ENCODE measurements at regions not wholly inside any gene's neighbourhood (a gene's known extent, or its start where the extent isn't known, plus 50 kb on each side); places are given as distances from the start of the nearest gene placed in this dataset.

- WGBS, 2 experiments (ENCODE audit: extremely low coverage in 1 of 2, insufficient coverage in 1 of 2, insufficient read length in 1 of 2, insufficient replicate concordance in 2 of 2, low coverage in 1 of 2, low lambda C conversion rate in 2 of 2, missing lambda C conversion rate in 1 of 2): 90% methylated on average over 5 of the region's 5 CpGs; no CpG with 5 or more reads in 1 of the 2 experiments
- CTCF ChIA-PET (ENCODE audit: partially characterized antibody): no interaction called here
- DNase-seq (ENCODE audit: low read depth in 1 of 2, low spot score in 2 of 2): no peak
Observed at GRCh38 chr1:60213253-60213652, 139.7 kb upstream of the C1orf87 start.

More at GRCh38 chr1:60213253-60213652, 139.7 kb upstream of the C1orf87 start:
- no peak overlapping the region for H3K4me2 ChIP-seq (ENCODE audit: insufficient read depth in 1 of 2, low read depth in 2 of 2, low read length in 2 of 2)
- POLR2A ChIA-PET (ENCODE audit: partially characterized antibody): interaction anchor here (1.6 kb wide), 1 partner anchor 8 kb away, joined by 3 read pairs; no protein-coding TSS in a partner anchor
- no peak overlapping the region for H2AFZ ChIP-seq (ENCODE audit: low read length)
- H3K79me2 ChIP-seq (ENCODE audit: control insufficient read depth in 1 of 2, insufficient read depth in 2 of 2, low read length in 2 of 2): no peaks in the 10 kb centered on the region
- H4K91ac ChIP-seq (replicated peaks; ENCODE audit: insufficient read length, low read length): no peak overlapping the region
- no peak overlapping the region for H3K4ac ChIP-seq (replicated peaks; ENCODE audit: insufficient read length, low read depth, low read length)
- no peak overlapping the region for H3K9ac ChIP-seq (replicated peaks in 1 of 4; ENCODE audit: extremely low read depth in 1 of 4, low read depth in 3 of 4, low read length in 3 of 4)
- H4K5ac ChIP-seq (ENCODE audit: insufficient read length, low read depth, low read length): no peak overlapping the region
- no peak overlapping the region for H3K18ac ChIP-seq (ENCODE audit: extremely low read depth, low read length)
- no peaks in the 10 kb centered on the region for H3K27me3 ChIP-seq (replicated peaks in 1 of 4; ENCODE audit: control insufficient read depth in 3 of 4, extremely low read depth in 1 of 4, insufficient read depth in 3 of 4, low read length in 3 of 4)
- H4K20me1 ChIP-seq (replicated peaks in 1 of 2; ENCODE audit: control insufficient read depth in 1 of 2, insufficient read depth in 2 of 2, low read length in 2 of 2): no peaks in the 10 kb centered on the region
- no peaks in the 10 kb centered on the region for H3K23me2 ChIP-seq (ENCODE audit: low read depth, low read length)
- no peak overlapping the region for H3K27ac ChIP-seq (ENCODE audit: low read depth, low read length)
- no peak overlapping the region for H3K4me3 ChIP-seq (ENCODE audit: extremely low read depth in 1 of 4, insufficient read depth in 2 of 4, low read depth in 3 of 4, low read length in 4 of 4)
- H3K36me3 ChIP-seq (ENCODE audit: control insufficient read depth in 2 of 4, insufficient read depth in 4 of 4, low read length in 3 of 4): no peaks in the 10 kb centered on the region
- FAIRE-seq: no peak
- H4K8ac ChIP-seq (ENCODE audit: extremely low read depth, insufficient read depth, low read length): no peak overlapping the region
- H3K56ac ChIP-seq (replicated peaks; ENCODE audit: insufficient read length, low read depth, low read length): no peak overlapping the region
- H2AK5ac ChIP-seq (ENCODE audit: low read depth, low read length): no peak overlapping the region
- no peak overlapping the region for H3K23ac ChIP-seq (ENCODE audit: insufficient read length)
- no peak overlapping the region for H3K14ac ChIP-seq (ENCODE audit: insufficient read length)
- no peak overlapping the region for H2BK15ac ChIP-seq (ENCODE audit: low read length)
- H2BK12ac ChIP-seq (ENCODE audit: low read depth, low read length): no peak overlapping the region
- H2BK20ac ChIP-seq (ENCODE audit: low read length): no peak overlapping the region
- no peaks in the 10 kb centered on the region for H3K9me3 ChIP-seq (ENCODE audit: insufficient read depth in 2 of 2, low read depth in 1 of 2, low read length in 1 of 2)
- H2BK5ac ChIP-seq (ENCODE audit: low read depth, low read length): no peak overlapping the region
- H3K4me1 ChIP-seq (replicated peaks in 1 of 4; ENCODE audit: control insufficient read depth in 3 of 4, insufficient read depth in 4 of 4, low read length in 3 of 4): no peaks in the 10 kb centered on the region
- no peaks in the 10 kb centered on the region for H3K79me1 ChIP-seq (ENCODE audit: low read depth, low read length)
- no peak for TF ChIP-seq CBX5 (IDR thresholded peaks at IDR 0.05; ENCODE audit: low read depth, low read length)
- no peak for TF ChIP-seq CHD2 (IDR thresholded peaks at IDR 0.05; ENCODE audit: low read length)
- TF ChIP-seq SIRT6 (IDR thresholded peaks at IDR 0.05; ENCODE audit: low read length): no peak
- TF ChIP-seq RFX5 (IDR thresholded peaks at IDR 0.05; ENCODE audit: borderline replicate concordance, low read depth, low read length): no peak
- TF ChIP-seq NRF1 (IDR thresholded peaks at IDR 0.05; ENCODE audit: low read depth, low read length): no peak
- no peak for TF ChIP-seq JUN (IDR thresholded peaks at IDR 0.05; ENCODE audit: low read depth, low read length)
- no peak for TF ChIP-seq RAD21 (IDR thresholded peaks at IDR 0.05 in 1 of 2, conservative IDR thresholded peaks at IDR 0.05 in 1 of 2; ENCODE audit: low read depth in 2 of 2, low read length in 2 of 2)
- TF ChIP-seq CHD1 (IDR thresholded peaks at IDR 0.05; ENCODE audit: low read depth, low read length): no peak
- TF ChIP-seq PHF8 (conservative IDR thresholded peaks at IDR 0.05; ENCODE audit: low read depth, low read length): no peak
- TF ChIP-seq, protein P1, sequence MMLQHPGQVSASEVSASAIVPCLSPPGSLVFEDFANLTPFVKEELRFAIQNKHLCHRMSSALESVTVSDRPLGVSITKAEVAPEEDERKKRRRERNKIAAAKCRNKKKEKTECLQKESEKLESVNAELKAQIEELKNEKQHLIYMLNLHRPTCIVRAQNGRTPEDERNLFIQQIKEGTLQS (IDR thresholded peaks at IDR 0.05; ENCODE audit: insufficient read depth, low read depth, low read length): no peak
- TF ChIP-seq GABPA (IDR thresholded peaks at IDR 0.05; ENCODE audit: borderline replicate concordance, insufficient read depth, low read length): no peak
- no peak for TF ChIP-seq POLR2AphosphoS5 (IDR thresholded peaks at IDR 0.05; ENCODE audit: low read depth, low read length)
- no peak for TF ChIP-seq ASH2L (IDR thresholded peaks at IDR 0.05; ENCODE audit: low read length)
- TF ChIP-seq KDM1A (IDR thresholded peaks at IDR 0.05; ENCODE audit: borderline replicate concordance, low read length): no peak
- TF ChIP-seq TAF1 (IDR thresholded peaks at IDR 0.05; ENCODE audit: low read depth, low read length): no peak
- H2BK120ac ChIP-seq (replicated peaks; ENCODE audit: low read depth, low read length): no peak overlapping the region
